Loucy (cell line): ENCODE measurements at regions not wholly inside any gene's neighbourhood (a gene's known extent, or its start where the extent isn't known, plus 50 kb on each side); places are given as distances from the start of the nearest gene placed in this dataset.

Experiments
- H2AFZ ChIP-seq: fragments of 200-600 bp; sonication (generic); 2 replicates; pipeline ENCODE4 v1.6.0; 2016; ENCODE audit warnings: antibody characterized with exemption, mild to moderate bottlenecking, low read length, moderate library complexity
- H3F3A ChIP-seq: fragments of 200-600 bp; 2 replicates; pipeline ENCODE4 v1.6.0; 2016; ENCODE audit warnings: antibody characterized with exemption, low read depth, mild to moderate bottlenecking
- H3K27me3 ChIP-seq: fragments of 200-600 bp; sonication (generic); 2 replicates; pipeline ENCODE4 v1.6.1; 2014; ENCODE audit warnings: low read length, mild to moderate bottlenecking; ENCODE audit not compliant: insufficient read depth, poor library complexity, severe bottlenecking
- H3K36me3 ChIP-seq: fragments of 200-600 bp; sonication (generic); 2 replicates; pipeline ENCODE4 v1.6.1; 2016; ENCODE audit warnings: low read length; ENCODE audit not compliant: insufficient read depth
- H3K4me1 ChIP-seq: fragments of 200-600 bp; sonication (generic); 2 replicates; pipeline ENCODE4 v1.5.1; 2014; ENCODE audit warnings: low read length, mild to moderate bottlenecking; ENCODE audit not compliant: insufficient read depth, poor library complexity, severe bottlenecking
- H3K4me2 ChIP-seq: fragments of 200-600 bp; sonication (generic); 2 replicates; pipeline ENCODE4 v1.6.0; 2014; ENCODE audit warnings: antibody characterized with exemption, low read length, low read depth, mild to moderate bottlenecking; ENCODE audit not compliant: poor library complexity, severe bottlenecking
- H3K4me3 ChIP-seq: fragments of 200-600 bp; sonication (generic); 2 replicates; pipeline ENCODE4 v1.5.1; 2014; ENCODE audit warnings: low read length, mild to moderate bottlenecking, mixed read lengths; ENCODE audit not compliant: poor library complexity, severe bottlenecking
- H3K79me2 ChIP-seq: fragments of 200-600 bp; sonication (generic); 2 replicates; pipeline ENCODE4 v1.6.1; 2014; ENCODE audit warnings: low read length; ENCODE audit not compliant: insufficient read depth
- H3K9ac ChIP-seq: fragments of 200-600 bp; sonication (generic); 2 replicates; pipeline ENCODE4 v1.6.0; 2014; ENCODE audit warnings: mild to moderate bottlenecking, low read depth, low read length, moderate library complexity; ENCODE audit not compliant: poor library complexity, severe bottlenecking
- H3K9me2 ChIP-seq: fragments of 200-600 bp; sonication (generic); replicated peaks from 2 replicates; pipeline ENCODE4 v1.6.1; 2016; ENCODE audit warnings: low read depth, low read length, mixed read lengths
- H3K9me3 ChIP-seq: fragments of 200-600 bp; sonication (generic); 2 replicates; pipeline ENCODE4 v1.6.1; 2014; ENCODE audit warnings: mild to moderate bottlenecking, antibody characterized with exemption, low read length, low read depth; ENCODE audit not compliant: insufficient read depth
- H4K20me1 ChIP-seq: fragments of 200-600 bp; sonication (generic); 2 replicates; pipeline ENCODE4 v1.6.0; 2014; ENCODE audit warnings: antibody characterized with exemption, low read length, mild to moderate bottlenecking; ENCODE audit not compliant: insufficient read depth, poor library complexity, severe bottlenecking
- CTCF ChIP-seq: fragments of 200-600 bp; sonication (generic); conservative IDR thresholded peaks from 2 replicates; pipeline ENCODE4 v1.5.1; 2014; ENCODE audit warnings: mild to moderate bottlenecking, antibody characterized with exemption, low read length
- EZH2phosphoT487 ChIP-seq: fragments of 200-600 bp; IDR thresholded peaks from 2 replicates; pipeline ENCODE4 v1.6.1; 2018; ENCODE audit warnings: antibody characterized with exemption, mild to moderate bottlenecking, moderate library complexity, borderline replicate concordance

GRCh38 chr7:15143936-15144335 lies 241.4 kb upstream of the DGKB start:
- Histone ChIP-seq H4K20me1 (no peaks in the 10 kb centered on the region), H3K4me2 (no peak overlapping the region), H3F3A (no peaks in the 10 kb centered on the region), H3K79me2 (no peaks in the 10 kb centered on the region), H2AFZ (no peak overlapping the region), H3K9ac (no peak overlapping the region), H3K27me3 (no peaks in the 10 kb centered on the region), H3K9me2 (no peaks in the 10 kb centered on the region), H3K4me3 (no peak overlapping the region), H3K4me1 (no peaks in the 10 kb centered on the region), H3K36me3 (no peaks in the 10 kb centered on the region), H3K9me3 (no peaks in the 10 kb centered on the region)
- TF ChIP-seq EZH2phosphoT487 = no peak
- TF ChIP-seq CTCF = no peak

GRCh38 chr7:15143121-15143520 lies 240.6 kb upstream of the DGKB start:
- H3K36me3 ChIP-seq = no peaks in the 10 kb centered on the region
- no peaks in the 10 kb centered on the region for H3K4me1 ChIP-seq
- TF ChIP-seq CTCF (no peak), EZH2phosphoT487 (no peak)
- H3K4me3 ChIP-seq = no peak overlapping the region
- H3K27me3 ChIP-seq = no peaks in the 10 kb centered on the region
- H2AFZ ChIP-seq = no peak overlapping the region
- H3K79me2 ChIP-seq = no peaks in the 10 kb centered on the region
- H3F3A ChIP-seq = no peaks in the 10 kb centered on the region
- H4K20me1 ChIP-seq = no peaks in the 10 kb centered on the region
- H3K4me2 ChIP-seq = no peak overlapping the region
- no peaks in the 10 kb centered on the region for H3K9me2 ChIP-seq
- H3K9ac ChIP-seq = no peak overlapping the region
- H3K9me3 ChIP-seq = no peaks in the 10 kb centered on the region

- H3K4me2 ChIP-seq = no peak overlapping the region
- H3K79me2 ChIP-seq = no peaks in the 10 kb centered on the region
- no peak for TF ChIP-seq EZH2phosphoT487
- TF ChIP-seq CTCF = no peak
- H3K36me3 ChIP-seq = no peaks in the 10 kb centered on the region
- no peak overlapping the region for H3K4me3 ChIP-seq
- no peak overlapping the region for H3K9ac ChIP-seq
- H3F3A ChIP-seq = no peaks in the 10 kb centered on the region
- H3K27me3 ChIP-seq = no peaks in the 10 kb centered on the region
- no peaks in the 10 kb centered on the region for H3K9me2 ChIP-seq
- H4K20me1 ChIP-seq = no peaks in the 10 kb centered on the region
- no peaks in the 10 kb centered on the region for H3K4me1 ChIP-seq
- no peak overlapping the region for H2AFZ ChIP-seq
- H3K9me3 ChIP-seq = no peaks in the 10 kb centered on the region
These were observed 237.9 kb upstream of the DGKB start for GRCh38 chr7:15140431-15140830.
